ENCODE measurements at regions not wholly inside any gene's neighbourhood (a gene's known extent, or its start where the extent isn't known, plus 50 kb on each side); places are given as distances from the start of the nearest gene placed in this dataset.

GRCh38 chr22:48557473-48557872, 1270.2 kb downstream of the BRD1 start:
- TF ChIP-seq EZH2phosphoT487 (IDR thresholded peaks at IDR 0.05; ENCODE audit: borderline replicate concordance, low read length) (no peak), CTCF (IDR thresholded peaks at IDR 0.05; ENCODE audit: low read depth, low read length, poor library complexity, severe bottlenecking) (no peak)
